Epithelial cell of proximal tubule (primary cell): ENCODE measurements at regions not wholly inside any gene's neighbourhood (a gene's known extent, or its start where the extent isn't known, plus 50 kb on each side); places are given as distances from the start of the nearest gene placed in this dataset.
"Not testable (repeated sequence)": the region's sequence is repeated elsewhere in the genome, so short reads cannot be mapped to it uniquely, and the experiment has no call there.

Source experiments
- DNase-seq: peaks from one replicate; pipeline ENCODE4 v3.0.0-alpha.2; 2011; ENCODE audit warnings: low read depth
- H3K4me3 ChIP-seq: 2 replicates; pipeline ENCODE4 v1.5.1; 2011; ENCODE audit warnings: low read depth, mild to moderate bottlenecking, low read length
- CTCF ChIP-seq: conservative IDR thresholded peaks from 2 replicates; pipeline ENCODE4 v1.5.1; 2012; ENCODE audit warnings: low read depth, mild to moderate bottlenecking, low read length

- TF ChIP-seq CTCF = no peak
- DNase-seq = no peak
- H3K4me3 ChIP-seq = no peak overlapping the region
Observed at GRCh38 chr15:57795261-57795660, 88.7 kb downstream of the POLR2M start.

DNA sequence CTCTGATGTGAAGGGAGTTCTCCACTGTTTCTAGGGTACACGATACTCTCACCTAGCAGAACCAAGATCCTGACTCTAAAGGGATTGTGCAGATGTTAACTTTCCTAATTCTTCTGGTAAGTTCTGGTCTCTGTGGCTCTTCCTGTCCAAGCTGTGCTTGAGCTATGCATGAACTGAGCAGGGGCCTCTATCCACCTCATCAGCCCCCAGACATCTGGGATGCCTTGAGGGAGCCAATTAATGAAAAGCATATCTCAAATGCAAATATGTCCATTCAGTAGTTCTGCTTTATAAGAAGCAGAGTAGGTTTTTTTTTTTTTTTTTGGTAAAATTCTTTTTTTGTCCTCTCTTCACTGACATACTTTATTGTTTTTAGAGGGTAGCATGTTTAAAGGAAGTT, 89.6 kb downstream of the POLR2M start:
- no peak for TF ChIP-seq CTCF
- no peak overlapping the region for H3K4me3 ChIP-seq
- no peak for DNase-seq

- DNase-seq = no peak
Observed at GRCh38 chr15:57797110-57797509, 90.6 kb downstream of the POLR2M start.

DNA sequence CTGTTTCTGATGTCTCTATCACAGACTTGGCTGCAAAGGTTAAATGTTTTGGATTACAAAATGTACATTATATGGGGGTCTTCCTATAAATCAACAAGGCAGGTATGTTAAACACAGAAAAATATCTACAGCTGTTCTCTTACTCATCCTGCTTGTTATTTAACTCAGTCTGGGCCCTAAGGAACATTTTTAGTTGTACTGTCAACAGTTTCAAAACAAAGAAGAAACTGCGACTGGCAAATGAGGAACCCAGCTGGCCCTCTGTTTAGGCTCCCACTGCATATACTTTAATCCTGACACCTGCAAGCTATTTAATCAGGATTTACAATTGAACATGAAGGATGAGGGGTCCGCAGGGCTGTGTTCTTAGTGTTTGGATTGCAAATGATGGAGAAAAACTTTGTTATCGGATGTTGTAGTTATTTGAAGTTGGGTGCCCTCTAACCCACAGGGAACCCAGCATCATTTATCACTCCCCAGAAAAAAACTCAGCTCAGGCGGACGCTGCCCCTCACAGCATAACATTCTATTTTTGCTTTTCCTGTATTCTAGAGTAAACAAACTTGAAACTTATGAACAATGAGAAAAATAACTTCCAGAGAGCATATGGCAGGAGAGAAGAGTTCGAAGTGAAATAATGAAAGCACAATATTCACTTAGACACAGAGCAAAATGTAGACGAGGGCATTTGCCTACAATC, 91.2 kb downstream of the POLR2M start:
- DNase-seq = no peak
- no peak overlapping the region for H3K4me3 ChIP-seq
- TF ChIP-seq CTCF = no peak

More at GRCh38 chr15:57797110-57797509, 90.6 kb downstream of the POLR2M start:
- no peak overlapping the region for H3K4me3 ChIP-seq
- TF ChIP-seq CTCF = no peak

GRCh38 chr15:57806003-57806402, 99.5 kb downstream of the POLR2M start:
- no peak overlapping the region for H3K4me3 ChIP-seq
- DNase-seq = no peak
- no peak for TF ChIP-seq CTCF

- H3K4me3 ChIP-seq = not testable (repeated sequence)
Observed at GRCh38 chr15:57809285-57809684, 102.8 kb downstream of the POLR2M start.

DNA sequence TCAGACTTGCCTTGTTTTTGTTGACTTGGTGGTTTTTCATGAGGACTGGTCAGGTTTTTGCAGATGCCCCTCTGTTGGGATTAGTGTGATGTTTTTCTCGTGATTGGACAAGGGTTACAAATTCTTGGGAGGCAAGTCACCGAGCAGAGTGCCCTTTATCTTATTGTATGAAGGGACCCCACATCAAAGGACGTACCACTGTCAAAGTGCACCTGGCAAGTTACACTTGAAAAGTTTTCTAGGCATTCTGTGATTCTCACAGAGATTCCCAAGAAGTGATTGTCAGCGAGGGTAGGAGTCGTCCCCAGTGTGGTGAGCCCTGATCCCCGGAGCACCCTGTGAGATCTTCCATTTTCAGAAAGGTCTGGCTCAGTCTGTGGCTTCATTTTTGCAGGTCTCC, 110.1 kb downstream of the POLR2M start:
- no peak for TF ChIP-seq CTCF
- no peak overlapping the region for H3K4me3 ChIP-seq
- DNase-seq = no peak

More at GRCh38 chr15:57809285-57809684, 102.8 kb downstream of the POLR2M start:
- DNase-seq = not testable (repeated sequence)

- no peak for DNase-seq
- no peak overlapping the region for H3K4me3 ChIP-seq
- TF ChIP-seq CTCF = no peak
Observed at GRCh38 chr15:57819646-57820045, 113.1 kb downstream of the POLR2M start.
